Heart left ventricle (tissue), 13 donors: ENCODE measurements at regions not wholly inside any gene's neighbourhood (a gene's known extent, or its start where the extent isn't known, plus 50 kb on each side); places are given as distances from the start of the nearest gene placed in this dataset.

Source experiments
- CTCF ChIP-seq, 12 donors: fragments of 200-600 bp; sonication (generic) in 4 of 12; IDR thresholded peaks; one replicate each; pipeline versions ENCODE4 v1.5.0 to v1.8.0; 2018 to 2022; ENCODE audit warnings: antibody characterized with exemption in 12 of 12, mild to moderate bottlenecking in 5 of 12
- POLR2A ChIP-seq, 2 donors: fragments of 450-650 bp; IDR thresholded peaks; one replicate each; pipeline ENCODE4 v1.6.1; 2017; ENCODE audit warnings: antibody characterized with exemption in 2 of 2, mild to moderate bottlenecking in 2 of 2, moderate library complexity in 2 of 2
- donor health status: ischemic (EF 13 %, LVEDD 7.1; RV severe dilation, severe dysfunction).
- donor health status: DM: no; HTN: yes; CAD: no.
- donor health status: DM: no; HTN: no; CAD: no.
- donor health status: ischemic (EF 25% LVEDD 6.9; RV normal size, moderate dysfunction).
- donor health status: ischemic (EF 25% LVEDD 5.7; RV mildly dilated, moderate dysfunction).
- donor health status: ischemic (EF 35%, LVEDD 5.7; RV mildly dilated, moderate dysfunction).
- donor health status: nonischemic (EF 11% LVEDD 7.7; RV severe dilation, severe dysfunction).
- donor health status: DM: yes; HTN: yes; CAD: no.
- donor health status: PGD.
- donor health status: ischemic (EF 29% LVEDD 5.4; RV normal size, mild dysfunction).
- donor health status: nonischemic (EF 23%, LVEDD 6.1; RV moderate dilation, normal function).

GRCh38 chr5:117893211-117893610 is 1095.1 kb downstream of the DTWD2 start:
- no peak for TF ChIP-seq CTCF (IDR thresholded peaks at IDR 0.05)
- TF ChIP-seq POLR2A (IDR thresholded peaks at IDR 0.05) = no peak
